Neural progenitor cell (in vitro differentiated cells): ENCODE measurements at regions not wholly inside any gene's neighbourhood (a gene's known extent, or its start where the extent isn't known, plus 50 kb on each side); places are given as distances from the start of the nearest gene placed in this dataset.

Source experiments
- CTCF ChIP-seq: fragments of 200-600 bp; sonication (generic); IDR thresholded peaks from 2 replicates; pipeline ENCODE4 v1.5.1; 2017; ENCODE audit warnings: antibody characterized with exemption, mild to moderate bottlenecking
- EZH2 ChIP-seq: fragments of 200-600 bp; sonication (generic); IDR thresholded peaks from 2 replicates; pipeline ENCODE4 v1.6.1; 2017; ENCODE audit warnings: antibody characterized with exemption, mild to moderate bottlenecking, moderate library complexity

GRCh38 chr14:27660683-27661082, 1062.8 kb upstream of the NOVA1 start:
- TF ChIP-seq CTCF (no peak), EZH2 (no peak)
